Amniotic epithelial cell (primary cell): ENCODE measurements at regions not wholly inside any gene's neighbourhood (a gene's known extent, or its start where the extent isn't known, plus 50 kb on each side); places are given as distances from the start of the nearest gene placed in this dataset.
A peak's percentile ranks its signal among the peaks of the same experiment; 100 is the strongest.
"Not testable (repeated sequence)": the region's sequence is repeated elsewhere in the genome, so short reads cannot be mapped to it uniquely, and the experiment has no call there.

ENCODE experiments used
- DNase-seq: peaks from one replicate; pipeline ENCODE4 v3.0.0-alpha.2; 2010; ENCODE audit warnings: low read depth

GRCh38 chr19:20482721-20483120 lies 82.9 kb downstream of the ZNF737 start:
- DNase-seq, result no peak

GRCh38 chr19:20481736-20482135 lies 83.8 kb downstream of the ZNF737 start:
- DNase-seq, result no peak

GRCh38 chr19:20479483-20479882 lies 86.1 kb downstream of the ZNF737 start:
- no peak for DNase-seq

GRCh38 chr19:20478936-20479335 lies 86.6 kb downstream of the ZNF737 start:
- no peak for DNase-seq

- DNase-seq, result no peak
Observed at GRCh38 chr19:20472854-20473253, 92.7 kb downstream of the ZNF737 start.

- DNase-seq, result no peak
Observed at GRCh38 chr19:20471431-20471830, 94.2 kb downstream of the ZNF737 start.

- no peak for DNase-seq
Observed at GRCh38 chr19:20470345-20471135, 95.0 kb downstream of the ZNF737 start.

- not testable (repeated sequence) for DNase-seq
Observed at GRCh38 chr19:20466638-20466990, 99.0 kb downstream of the ZNF737 start.

GRCh38 chr19:20465922-20466637 lies 99.5 kb downstream of the ZNF737 start:
- not testable (repeated sequence) for DNase-seq

- DNase-seq, result no peak
Observed at GRCh38 chr19:20453425-20453935, 112.1 kb downstream of the ZNF737 start.

- no peak for DNase-seq
Observed at GRCh38 chr19:20444202-20444885, 121.2 kb downstream of the ZNF737 start.

GRCh38 chr19:20432266-20432842 lies 133.2 kb downstream of the ZNF737 start:
- not testable (repeated sequence) for DNase-seq

- no peak for DNase-seq
Observed at GRCh38 chr19:20431826-20432225, 133.8 kb downstream of the ZNF737 start.

- peak; percentile 67 for DNase-seq
Observed at GRCh38 chr19:20423381-20424197, 142.0 kb downstream of the ZNF737 start.

- DNase-seq, result peak; percentile 23
Observed at GRCh38 chr19:20422216-20423205, 143.1 kb downstream of the ZNF737 start.

GRCh38 chr19:20416661-20417060 lies 148.9 kb downstream of the ZNF737 start:
- peak; percentile 3 for DNase-seq

GRCh38 chr19:20414120-20414519 lies 151.5 kb downstream of the ZNF737 start:
- DNase-seq, result peak; percentile 19

GRCh38 chr19:20413705-20414104 lies 151.9 kb downstream of the ZNF737 start:
- no peak for DNase-seq

GRCh38 chr19:20412846-20413245 lies 152.7 kb downstream of the ZNF737 start:
- DNase-seq, result no peak

GRCh38 chr19:20397292-20397691 lies 168.3 kb downstream of the ZNF737 start:
- DNase-seq, result no peak
